ENCODE measurements at regions not wholly inside any gene's neighbourhood (a gene's known extent, or its start where the extent isn't known, plus 50 kb on each side); places are given as distances from the start of the nearest gene placed in this dataset.

DNA sequence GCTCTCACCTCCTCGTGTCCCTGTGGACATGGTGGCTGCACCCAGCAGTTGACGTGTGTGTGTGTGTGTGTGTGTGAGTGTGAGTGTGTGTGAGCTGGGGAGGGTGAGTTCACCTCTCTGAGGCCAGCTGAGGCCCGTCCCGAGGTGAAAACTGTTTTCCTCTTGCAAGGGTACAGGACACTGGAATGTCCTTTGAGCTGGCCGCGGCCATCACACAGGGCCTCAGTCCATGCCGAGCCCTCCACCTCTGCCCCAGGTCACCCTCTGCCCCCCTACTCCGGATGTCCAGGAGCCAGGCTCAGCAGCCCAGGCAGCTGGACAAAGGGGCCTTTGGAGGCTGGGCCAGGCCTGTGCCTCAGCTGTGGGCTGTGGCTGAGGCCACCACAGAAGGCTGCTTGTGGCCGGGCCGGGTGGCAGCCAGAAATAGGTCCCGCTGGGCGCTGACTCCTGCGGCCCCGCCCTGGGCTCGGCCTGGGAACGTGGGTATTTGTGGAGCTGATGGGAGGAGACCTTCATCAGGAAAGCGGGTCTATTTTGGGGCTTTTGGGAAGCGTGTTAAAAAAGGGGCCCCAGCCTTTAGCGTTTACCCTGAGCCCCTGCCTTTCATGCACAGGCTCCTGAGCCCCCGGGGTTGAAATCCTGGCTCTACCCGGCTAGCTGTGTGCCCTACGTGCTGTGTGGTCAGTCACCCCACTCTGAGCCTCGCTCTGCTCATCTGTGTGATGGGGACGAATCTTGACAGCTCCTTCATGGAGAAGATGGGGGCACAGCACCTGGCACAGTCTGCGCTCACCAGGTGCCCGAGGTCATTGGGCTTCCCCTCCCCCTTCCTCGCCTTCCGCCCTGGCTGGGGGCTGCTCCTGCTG lies 75.1 kb upstream of the IER5L start:
- peak; percentile 42 for DNase-seq

DNA sequence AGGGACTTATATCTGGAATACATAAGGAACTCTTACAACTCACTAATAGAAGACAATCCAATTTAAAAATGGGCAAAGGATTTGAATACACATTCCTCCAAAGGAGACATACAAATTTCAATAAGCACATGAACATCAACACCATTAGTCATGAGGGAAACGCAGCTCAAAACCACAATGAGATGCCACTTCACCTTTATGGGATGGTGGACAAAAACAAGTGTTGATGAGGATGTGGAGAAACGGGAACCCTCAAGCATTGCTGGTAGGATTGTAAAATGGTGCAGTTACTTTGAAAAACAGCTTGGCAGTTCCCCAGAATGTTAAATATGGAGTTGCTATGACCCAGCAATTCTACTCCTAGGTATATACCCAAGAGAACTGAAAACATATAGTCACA lies 72.7 kb upstream of the IER5L start:
- no peak for DNase-seq

DNA sequence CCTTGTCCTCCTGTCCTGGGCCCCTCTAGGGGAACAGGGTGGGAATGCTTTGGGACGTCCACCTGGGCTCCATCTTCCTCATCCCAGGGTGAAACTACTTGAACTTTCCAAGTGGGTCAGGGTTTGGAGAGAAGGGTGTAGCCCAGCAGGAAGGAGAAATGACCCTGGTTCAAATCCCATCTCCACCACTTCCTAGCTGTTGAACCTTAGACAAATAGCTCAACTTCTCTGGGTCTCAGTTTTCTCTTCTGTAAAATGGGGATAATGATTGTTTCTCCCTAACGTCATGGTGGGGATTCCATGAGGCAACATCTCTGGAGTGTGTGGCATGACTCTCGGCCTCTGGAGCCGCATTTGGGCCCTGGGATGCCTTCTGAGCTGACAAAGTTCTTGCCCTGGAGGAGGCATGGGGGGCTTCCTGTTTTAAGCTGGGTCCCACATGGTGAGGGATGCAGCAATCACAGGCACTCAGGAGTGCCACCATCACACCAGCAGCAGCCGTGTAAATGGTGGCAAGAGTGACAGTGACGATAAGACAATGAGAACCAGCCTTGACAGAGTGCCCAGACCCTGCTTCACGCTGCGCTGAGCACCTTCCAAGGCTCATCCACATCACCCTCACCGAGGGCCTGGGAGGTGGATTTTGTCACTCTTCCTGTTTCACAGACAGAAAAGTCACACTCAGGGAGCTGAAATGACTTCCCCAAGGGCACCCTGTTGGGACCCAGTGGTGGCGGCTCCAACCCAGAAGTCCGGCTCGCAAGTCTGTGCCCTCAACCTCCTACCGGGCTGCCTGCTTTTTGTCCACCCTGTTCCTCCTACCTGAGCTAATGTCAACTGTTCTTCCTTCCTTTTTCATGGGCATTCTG lies 69.5 kb upstream of the IER5L start:
- DNase-seq = no peak

- DNase-seq = no peak
These were observed 67.2 kb upstream of the IER5L start for GRCh38 chr9:129245276-129245675.

GRCh38 chr9:129242971-129243561 lies 65.0 kb upstream of the IER5L start:
- no peak for DNase-seq

DNA sequence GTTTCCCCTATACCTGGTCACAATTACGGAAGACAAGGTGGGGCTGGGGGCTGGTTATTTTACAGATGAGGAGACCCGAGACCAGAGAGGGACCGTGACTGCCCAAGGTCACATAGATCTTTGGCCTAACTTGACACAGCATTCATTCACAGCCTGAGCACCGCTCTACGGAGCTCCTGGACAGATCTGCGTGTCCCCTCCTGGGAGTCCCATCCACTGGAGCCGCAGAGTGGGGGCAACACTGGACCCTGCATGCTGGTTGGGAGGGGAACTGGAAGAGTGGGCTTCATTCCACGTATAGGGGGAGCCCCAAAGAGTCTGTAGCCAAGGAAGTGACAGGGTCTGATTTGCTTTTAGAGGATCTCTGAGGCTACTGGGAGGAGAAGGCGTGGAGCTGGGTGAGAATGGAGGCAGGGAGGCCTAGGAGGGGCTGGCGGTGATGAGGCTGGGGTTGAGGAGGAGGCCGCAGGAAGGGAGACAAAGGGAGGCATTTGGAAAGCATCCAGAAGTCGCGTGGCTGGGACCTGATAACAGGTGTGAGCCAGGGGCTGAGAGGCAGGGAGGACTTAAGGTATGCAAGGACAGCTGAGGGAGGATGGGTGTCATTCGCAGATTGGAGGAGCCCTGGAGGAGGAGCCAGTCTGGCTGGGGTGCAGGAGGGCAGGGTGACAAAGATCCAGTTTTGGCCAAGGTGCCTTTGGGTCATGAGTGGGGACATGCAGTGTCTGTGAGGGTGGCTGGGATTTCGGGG lies 64.3 kb upstream of the IER5L start:
- no peak for DNase-seq

DNA sequence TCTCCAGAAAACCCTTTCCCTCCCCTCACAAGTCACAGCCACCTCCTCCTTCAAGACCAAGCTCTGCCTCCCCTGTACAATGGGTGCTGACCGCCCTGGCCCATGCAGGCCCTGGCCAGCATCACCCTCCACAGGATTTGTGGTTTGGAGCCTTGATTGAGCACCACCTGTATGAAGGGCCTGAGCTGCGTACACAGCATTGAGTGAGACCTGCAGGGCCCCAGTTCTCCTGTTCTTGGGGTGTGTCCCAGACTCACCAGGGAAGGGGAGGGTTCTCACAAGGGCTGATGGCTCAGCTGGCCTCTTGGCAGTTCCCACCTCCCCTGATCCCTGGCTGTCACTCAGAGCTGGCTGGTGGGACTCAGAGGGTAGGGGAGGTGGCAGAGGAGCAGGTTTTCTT lies 63.7 kb upstream of the IER5L start:
- no peak for DNase-seq

GRCh38 chr9:129240581-129241211 lies 62.6 kb upstream of the IER5L start:
- no peak for DNase-seq

DNA sequence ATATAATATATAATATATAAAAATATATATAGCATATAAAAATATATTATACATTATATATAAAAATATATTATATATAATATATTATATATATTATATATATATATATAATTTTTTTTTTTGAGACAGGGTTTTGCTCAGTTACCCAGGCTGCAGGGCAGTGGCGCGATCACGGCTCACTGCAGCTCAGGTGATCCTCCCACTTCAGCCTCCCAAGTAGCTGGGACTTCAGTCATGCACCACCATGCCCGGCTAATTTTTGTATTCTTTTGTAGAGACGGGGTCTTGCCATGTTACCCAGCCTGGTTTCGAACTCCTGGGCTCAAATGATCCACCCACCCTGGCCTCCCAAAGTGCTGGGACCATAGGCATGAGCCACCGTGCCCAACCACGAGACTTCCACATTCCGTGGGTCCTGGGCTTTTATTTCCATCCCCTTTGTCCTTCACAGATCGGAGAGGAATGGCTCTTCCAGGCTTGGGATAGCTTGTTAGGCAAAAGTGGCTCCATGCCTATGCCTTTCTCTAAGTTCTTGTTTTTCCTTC lies 62.0 kb upstream of the IER5L start:
- DNase-seq = no peak

GRCh38 chr9:129237803-129238202 lies 59.7 kb upstream of the IER5L start:
- no peak for DNase-seq

- no peak for DNase-seq
These were observed 59.1 kb upstream of the IER5L start for GRCh38 chr9:129237164-129237611.

DNA sequence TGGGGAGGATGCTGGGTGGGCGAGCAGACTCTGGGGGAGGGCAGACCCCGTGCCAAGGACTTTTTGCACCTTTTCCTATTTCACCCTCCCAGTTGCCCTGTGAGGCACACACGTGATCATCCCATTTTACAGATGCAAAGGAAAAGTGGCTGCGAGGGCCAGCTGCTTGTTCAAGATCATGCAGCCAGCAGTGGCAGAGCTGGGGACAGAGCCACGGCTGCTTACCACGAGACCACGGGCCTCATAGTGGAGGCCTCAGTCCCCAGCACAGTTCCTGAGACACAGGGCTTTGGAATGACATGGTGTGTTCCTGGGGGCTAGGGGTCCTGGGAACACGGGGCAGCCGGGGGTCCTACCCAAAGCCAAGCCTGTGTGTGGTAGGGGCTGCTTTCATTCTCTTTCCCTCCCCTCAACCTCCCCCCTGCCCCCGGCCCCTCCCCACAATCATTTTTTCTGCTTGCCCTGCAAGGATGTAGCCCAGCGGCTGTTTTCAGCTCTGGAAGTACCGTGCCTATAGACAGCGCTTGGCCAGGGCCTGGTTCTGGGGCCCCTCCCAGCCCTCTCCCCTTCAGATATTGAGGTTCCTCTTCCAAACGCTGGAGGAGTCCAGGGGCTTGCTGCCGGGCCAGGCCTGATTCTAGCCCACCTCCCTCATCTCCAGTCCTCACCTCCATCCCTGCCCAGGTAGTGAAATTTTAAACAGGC lies 58.5 kb upstream of the IER5L start:
- no peak for DNase-seq

DNA sequence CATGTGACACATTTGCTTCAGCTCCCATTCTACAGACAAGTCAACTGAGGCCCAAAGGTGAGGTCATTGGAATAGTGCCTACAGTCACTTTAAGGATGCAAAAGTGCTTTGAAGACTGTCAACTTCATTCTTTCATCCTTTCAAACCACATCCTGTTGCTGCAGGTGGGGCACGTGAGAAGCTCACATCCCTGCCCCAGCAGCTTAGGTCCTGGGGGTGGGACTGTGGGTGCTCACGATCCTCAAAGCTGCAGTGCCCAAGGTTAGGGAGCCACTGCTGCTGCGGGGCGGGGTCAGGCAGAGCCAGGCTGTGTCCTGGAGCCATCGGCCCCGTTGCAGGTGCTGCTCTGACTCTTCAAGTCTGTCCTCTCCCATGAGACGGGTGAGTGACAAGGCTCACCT lies 57.9 kb upstream of the IER5L start:
- DNase-seq = no peak

GRCh38 chr9:129235041-129235930 lies 57.2 kb upstream of the IER5L start:
- DNase-seq = no peak

DNA sequence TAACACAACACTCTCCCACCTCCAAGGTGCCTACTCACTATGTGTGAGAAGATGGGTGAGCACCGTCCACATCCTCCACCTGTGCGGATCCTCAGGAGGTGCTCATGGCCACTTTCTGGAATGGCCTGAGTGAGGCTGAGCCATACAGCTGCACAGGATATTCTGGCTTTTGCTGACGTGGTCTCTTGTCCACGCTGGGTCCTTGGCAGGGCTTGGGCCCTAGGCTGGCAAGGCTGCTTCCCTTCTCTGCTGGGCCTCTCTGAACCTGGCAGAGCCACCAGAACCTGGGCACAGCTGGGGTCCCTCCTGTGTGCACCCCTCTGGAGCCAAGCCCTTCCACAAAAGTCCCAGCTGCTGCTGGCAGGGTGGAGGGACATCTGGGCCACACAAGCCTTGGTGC lies 56.4 kb upstream of the IER5L start:
- no peak for DNase-seq

GRCh38 chr9:129232839-129233591 lies 55.0 kb upstream of the IER5L start:
- no peak for DNase-seq

DNA sequence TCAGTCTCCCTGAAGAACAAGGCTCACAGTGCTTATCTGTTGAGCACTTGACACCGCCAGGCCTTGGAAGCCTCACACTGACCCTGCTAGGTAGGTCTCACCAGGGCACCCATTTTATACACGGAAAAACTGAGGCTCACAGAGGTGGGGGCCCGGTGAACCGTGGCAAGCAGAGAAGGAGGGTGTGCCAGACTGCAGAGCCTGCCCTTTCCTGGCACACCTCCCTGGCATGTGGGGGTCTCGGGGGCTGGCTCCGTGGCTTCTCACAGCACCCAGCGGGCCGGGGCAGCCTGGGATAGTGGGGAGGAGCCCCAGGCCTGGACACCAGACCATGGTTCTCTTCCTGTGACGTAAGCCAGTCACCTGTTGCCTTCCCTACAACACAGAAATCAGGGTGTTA lies 53.7 kb upstream of the IER5L start:
- no peak for DNase-seq

GRCh38 chr9:129231022-129231739 lies 53.1 kb upstream of the IER5L start:
- no peak for DNase-seq

GRCh38 chr9:129230302-129230701 lies 52.2 kb upstream of the IER5L start:
- DNase-seq = no peak
